Liver (tissue), 8 donors: ENCODE measurements at regions not wholly inside any gene's neighbourhood (a gene's known extent, or its start where the extent isn't known, plus 50 kb on each side); places are given as distances from the start of the nearest gene placed in this dataset.

ENCODE experiments used
- DNase-seq: peaks from one replicate; pipeline ENCODE4 v3.0.0-alpha.2; 2017; ENCODE audit warnings: low spot score
- H3K27ac ChIP-seq, 2 donors: one replicate each; pipeline ENCODE4 v1.7.0; 2013; ENCODE audit warnings: inconsistent platforms in 2 of 2, low read length in 2 of 2, control low read depth in 1 of 2, low read depth in 1 of 2, mild to moderate bottlenecking in 1 of 2
- H3K27me3 ChIP-seq, 4 donors: one replicate each; pipeline versions ENCODE4 v1.6.1 to v1.7.0; 2013; ENCODE audit warnings: low read length in 3 of 4, inconsistent platforms in 1 of 4, mild to moderate bottlenecking in 1 of 4, moderate library complexity in 1 of 4; ENCODE audit not compliant: control insufficient read depth in 4 of 4, insufficient read depth in 4 of 4
- H3K36me3 ChIP-seq, 4 donors: one replicate each; pipeline versions ENCODE4 v1.6.1 to v1.7.0; 2013; ENCODE audit warnings: low read length in 3 of 4, mild to moderate bottlenecking in 3 of 4, low read depth in 1 of 4, moderate library complexity in 1 of 4; ENCODE audit not compliant: control insufficient read depth in 4 of 4, insufficient read depth in 3 of 4
- H3K4me1 ChIP-seq, 4 donors: one replicate each; pipeline versions ENCODE4 v1.6.1 to v1.7.0; 2013; ENCODE audit warnings: low read length in 3 of 4, mild to moderate bottlenecking in 3 of 4, moderate library complexity in 1 of 4; ENCODE audit not compliant: control insufficient read depth in 4 of 4, insufficient read depth in 4 of 4
- H3K4me3 ChIP-seq, 3 donors: one replicate each; pipeline versions ENCODE4 v1.6.1 to v1.7.0; 2013; ENCODE audit warnings: low read length in 3 of 3, control low read depth in 1 of 3, low read depth in 1 of 3, mild to moderate bottlenecking in 1 of 3
- H3K9ac ChIP-seq, 2 donors: one replicate each; pipeline ENCODE4 v1.7.0; 2013; ENCODE audit warnings: low read length in 2 of 2, mild to moderate bottlenecking in 2 of 2, moderate library complexity in 2 of 2, control low read depth in 1 of 2, low read depth in 1 of 2
- H3K9me3 ChIP-seq, 4 donors: one replicate each; pipeline versions ENCODE4 v1.6.1 to v1.7.0; 2013; ENCODE audit warnings: low read length in 3 of 4; ENCODE audit not compliant: control insufficient read depth in 4 of 4
- ATF3 ChIP-seq: IDR thresholded peaks from 2 replicates; pipeline ENCODE4 v1.6.1; 2016; ENCODE audit warnings: antibody characterized with exemption
- CTCF ChIP-seq: fragments of 150-350 bp; IDR thresholded peaks from 2 replicates; pipeline ENCODE4 v1.5.1; 2017; ENCODE audit warnings: improper control_type of control experiment, low read depth, low read length; ENCODE audit not compliant: missing input control
- EGR1 ChIP-seq, 2 donors: IDR thresholded peaks; 2 replicates each; pipeline ENCODE4 v1.6.1; 2016 to 2018; ENCODE audit warnings: antibody characterized with exemption in 2 of 2, low read depth in 2 of 2
- FOXA1 ChIP-seq: IDR thresholded peaks from 2 replicates; pipeline ENCODE4 v1.6.1; 2016; ENCODE audit warnings: antibody characterized with exemption
- HNF4G ChIP-seq: IDR thresholded peaks from 2 replicates; pipeline ENCODE4 v1.6.1; 2016; ENCODE audit warnings: antibody characterized with exemption
- MAX ChIP-seq: IDR thresholded peaks from 2 replicates; pipeline ENCODE4 v1.6.1; 2016; ENCODE audit warnings: antibody characterized with exemption
- NR2F2 ChIP-seq: IDR thresholded peaks from 2 replicates; pipeline ENCODE4 v1.6.1; 2016; ENCODE audit warnings: antibody characterized with exemption
- RAD21 ChIP-seq, 2 donors: IDR thresholded peaks; 2 replicates each; pipeline ENCODE4 v1.6.1; 2016; ENCODE audit warnings: antibody characterized with exemption in 2 of 2, mild to moderate bottlenecking in 2 of 2
- REST ChIP-seq: IDR thresholded peaks from 2 replicates; pipeline ENCODE4 v1.6.1; 2016; ENCODE audit warnings: antibody characterized with exemption, mild to moderate bottlenecking
- RXRA ChIP-seq, 2 donors: IDR thresholded peaks; 2 replicates each; pipeline ENCODE4 v1.6.1; 2017 to 2018; ENCODE audit warnings: antibody characterized with exemption in 2 of 2, mild to moderate bottlenecking in 1 of 2
- SP1 ChIP-seq: IDR thresholded peaks from 2 replicates; pipeline ENCODE4 v1.6.1; 2018; ENCODE audit warnings: antibody characterized with exemption, mild to moderate bottlenecking
- YY1 ChIP-seq: IDR thresholded peaks from 2 replicates; pipeline ENCODE4 v1.6.1; 2016; ENCODE audit warnings: antibody characterized with exemption, mild to moderate bottlenecking
- ZBTB33 ChIP-seq: IDR thresholded peaks from 2 replicates; pipeline ENCODE4 v1.6.1; 2016; ENCODE audit warnings: antibody characterized with exemption
- WGBS: extraction: QIAGEN DNeasy Blood & Tissue Kit; methylation state at CpG from one replicate; pipeline ENCODE4 v1.1.7; 2013; 5-methylcytosine and 5-hydroxymethylcytosine counted together
- donor health status: healthy.
- donor health status: healthy.
- donor health status: healthy.
- donor health status: healthy.
- donor health status: healthy.

- no peaks in the 10 kb centered on the region for H3K9me3 ChIP-seq
- no peak overlapping the region for H3K9ac ChIP-seq
- no peaks in the 10 kb centered on the region for H3K27me3 ChIP-seq
- H3K27ac ChIP-seq = no peak overlapping the region
- no peak for TF ChIP-seq CTCF
- TF ChIP-seq YY1 = no peak
- H3K4me1 ChIP-seq = no peaks in the 10 kb centered on the region
- no peaks in the 10 kb centered on the region for H3K36me3 ChIP-seq
- H3K4me3 ChIP-seq = no peak overlapping the region
- 39% methylated on average over 1 of the region's 1 CpG for WGBS
- DNase-seq = no peak
These were observed 922.1 kb upstream of the SLIT2 start for GRCh38 chr4:19329631-19330030.

- no peaks in the 10 kb centered on the region for H3K36me3 ChIP-seq
- H3K4me3 ChIP-seq = no peak overlapping the region
- no peak for TF ChIP-seq YY1
- TF ChIP-seq SP1 = no peak
- no peak for TF ChIP-seq RAD21 (IDR thresholded peaks at IDR 0.05)
- no peak for TF ChIP-seq NR2F2
- H3K27ac ChIP-seq = no peak overlapping the region
- DNase-seq = no peak
- no peaks in the 10 kb centered on the region for H3K4me1 ChIP-seq
- no peaks in the 10 kb centered on the region for H3K27me3 ChIP-seq
- WGBS = 87% methylated on average over 4 of the region's 4 CpGs
- H3K9me3 ChIP-seq = no peaks in the 10 kb centered on the region
- H3K9ac ChIP-seq = no peak overlapping the region
These were observed 922.6 kb upstream of the SLIT2 start for GRCh38 chr4:19329077-19329476.

GRCh38 chr4:19327364-19327763 is 924.3 kb upstream of the SLIT2 start:
- no peaks in the 10 kb centered on the region for H3K36me3 ChIP-seq
- TF ChIP-seq HNF4G = no peak
- no peak for TF ChIP-seq FOXA1
- TF ChIP-seq EGR1 (IDR thresholded peaks at IDR 0.05; ENCODE audit: low read depth in 2 of 2) = no peak
- TF ChIP-seq NR2F2 = no peak
- no peak for TF ChIP-seq RXRA (IDR thresholded peaks at IDR 0.05)
- no peak for TF ChIP-seq ATF3
- no peak for TF ChIP-seq SP1
- TF ChIP-seq RAD21 (IDR thresholded peaks at IDR 0.05) = no peak
- no peak for TF ChIP-seq REST
- no peak for TF ChIP-seq YY1
- TF ChIP-seq ZBTB33 = no peak
- no peak for TF ChIP-seq MAX
- WGBS = 64% methylated on average over 1 of the region's 1 CpG
- no peak for DNase-seq
- H3K27ac ChIP-seq = no peak overlapping the region
- no peaks in the 10 kb centered on the region for H3K4me1 ChIP-seq
- H3K9me3 ChIP-seq = no peaks in the 10 kb centered on the region
- no peak overlapping the region for H3K9ac ChIP-seq
- no peaks in the 10 kb centered on the region for H3K27me3 ChIP-seq
- H3K4me3 ChIP-seq = no peak overlapping the region
